GM12865 (cell line): ENCODE measurements at regions not wholly inside any gene's neighbourhood (a gene's known extent, or its start where the extent isn't known, plus 50 kb on each side); places are given as distances from the start of the nearest gene placed in this dataset.

ENCODE experiments used
- DNase-seq: peaks from one replicate; pipeline ENCODE4 v3.0.0; 2010; ENCODE audit warnings: low read depth
- H3K4me3 ChIP-seq: 2 replicates; pipeline ENCODE4 v1.5.1; 2011; ENCODE audit warnings: mild to moderate bottlenecking, low read depth, low read length, control low read depth
- TF ChIP-seq, protein P1 (sequence below): IDR thresholded peaks from 2 replicates; pipeline ENCODE4 v1.5.1; 2011; ENCODE audit warnings: low read length, control low read depth, low read depth, inconsistent platforms; ENCODE audit not compliant: insufficient read depth; ENCODE audit errors: missing control alignments

DNA sequence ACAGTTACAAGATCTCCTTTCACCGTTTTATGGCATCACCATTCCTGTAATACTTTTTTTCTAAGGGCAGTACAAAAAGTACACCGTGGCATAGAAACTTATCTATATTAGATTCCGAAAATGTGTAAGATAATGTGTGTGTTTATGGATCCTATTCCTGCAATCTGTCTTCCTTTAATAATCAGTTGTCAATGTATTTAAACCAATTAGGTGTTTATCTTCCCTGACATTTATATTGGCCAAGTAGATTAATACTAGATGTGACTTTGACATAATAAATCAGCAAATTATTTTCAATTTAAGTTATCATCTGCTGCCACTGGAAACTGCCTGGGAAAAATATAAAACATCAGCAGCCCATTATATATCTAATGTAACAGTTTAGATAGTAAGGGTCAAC, 770.3 kb upstream of the ADGRL2 start:
- TF ChIP-seq, protein P1, sequence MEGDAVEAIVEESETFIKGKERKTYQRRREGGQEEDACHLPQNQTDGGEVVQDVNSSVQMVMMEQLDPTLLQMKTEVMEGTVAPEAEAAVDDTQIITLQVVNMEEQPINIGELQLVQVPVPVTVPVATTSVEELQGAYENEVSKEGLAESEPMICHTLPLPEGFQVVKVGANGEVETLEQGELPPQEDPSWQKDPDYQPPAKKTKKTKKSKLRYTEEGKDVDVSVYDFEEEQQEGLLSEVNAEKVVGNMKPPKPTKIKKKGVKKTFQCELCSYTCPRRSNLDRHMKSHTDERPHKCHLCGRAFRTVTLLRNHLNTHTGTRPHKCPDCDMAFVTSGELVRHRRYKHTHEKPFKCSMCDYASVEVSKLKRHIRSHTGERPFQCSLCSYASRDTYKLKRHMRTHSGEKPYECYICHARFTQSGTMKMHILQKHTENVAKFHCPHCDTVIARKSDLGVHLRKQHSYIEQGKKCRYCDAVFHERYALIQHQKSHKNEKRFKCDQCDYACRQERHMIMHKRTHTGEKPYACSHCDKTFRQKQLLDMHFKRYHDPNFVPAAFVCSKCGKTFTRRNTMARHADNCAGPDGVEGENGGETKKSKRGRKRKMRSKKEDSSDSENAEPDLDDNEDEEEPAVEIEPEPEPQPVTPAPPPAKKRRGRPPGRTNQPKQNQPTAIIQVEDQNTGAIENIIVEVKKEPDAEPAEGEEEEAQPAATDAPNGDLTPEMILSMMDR = no peak
- H3K4me3 ChIP-seq = no peak overlapping the region
- no peak for DNase-seq

DNA sequence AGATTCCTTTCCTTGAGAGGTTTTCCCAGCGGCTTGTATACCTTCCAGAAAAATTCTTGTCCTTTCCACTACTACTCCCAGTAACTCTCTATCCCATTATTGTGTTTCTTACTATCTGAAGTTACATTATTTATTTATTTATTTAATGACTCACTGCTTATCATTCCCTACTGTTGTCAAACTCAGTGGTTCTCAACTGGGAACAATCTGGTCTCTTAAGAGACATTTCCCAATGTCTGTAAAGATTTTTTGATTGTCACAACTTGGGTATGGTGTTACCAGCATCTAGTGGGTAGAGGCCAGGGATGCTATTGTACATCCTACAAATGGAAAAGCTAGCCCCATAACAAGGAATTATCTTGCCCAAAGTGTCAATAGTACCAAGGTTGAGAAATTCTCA, 771.5 kb upstream of the ADGRL2 start:
- TF ChIP-seq, protein P1 = no peak
- no peak for DNase-seq
- H3K4me3 ChIP-seq = no peak overlapping the region

DNA sequence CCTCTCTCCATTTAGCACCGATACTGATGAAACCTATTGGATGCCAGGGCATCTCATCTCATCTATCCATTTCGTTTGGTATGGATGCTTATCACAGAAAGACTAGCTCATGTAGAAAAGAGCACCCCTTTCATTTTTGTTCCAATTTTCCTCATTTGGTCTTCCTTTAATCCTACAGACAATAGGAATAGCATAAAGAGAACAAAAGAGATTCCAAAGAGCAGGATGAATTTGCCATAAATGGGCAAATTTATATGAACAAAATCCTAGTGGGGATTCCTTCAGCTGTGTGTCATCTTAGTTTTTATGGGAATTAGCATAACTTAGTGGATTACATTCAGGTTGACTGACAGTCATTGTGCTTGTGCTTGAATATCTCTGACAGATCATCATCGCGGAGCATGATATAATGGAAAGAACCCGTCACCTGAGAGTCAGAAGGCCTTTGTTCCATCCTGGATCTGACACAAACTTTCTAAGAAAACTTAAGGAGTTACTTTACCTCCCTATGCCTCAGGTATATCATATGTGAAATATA, 777.5 kb upstream of the ADGRL2 start:
- TF ChIP-seq, protein P1 = no peak
- no peak for DNase-seq
- no peak overlapping the region for H3K4me3 ChIP-seq

DNA sequence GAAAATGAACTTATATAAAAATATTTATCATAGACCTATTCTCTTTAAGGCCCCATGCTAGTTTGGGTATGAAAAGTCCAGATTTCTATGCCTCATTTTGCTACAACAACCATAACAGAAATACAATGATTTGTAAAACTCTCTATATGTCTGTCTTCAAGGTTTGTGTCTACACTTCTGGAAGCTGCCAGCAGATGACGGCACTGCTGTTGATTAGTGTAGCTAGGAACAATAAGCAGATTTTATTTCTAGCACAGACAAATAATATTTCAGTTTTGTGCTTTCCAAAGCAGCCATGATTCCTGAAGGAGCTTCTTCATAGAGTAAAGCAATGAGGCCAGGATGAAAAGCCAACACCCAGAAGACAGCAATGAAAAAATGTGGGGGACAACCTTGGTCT, 779.6 kb upstream of the ADGRL2 start:
- TF ChIP-seq, protein P1 = no peak

DNA sequence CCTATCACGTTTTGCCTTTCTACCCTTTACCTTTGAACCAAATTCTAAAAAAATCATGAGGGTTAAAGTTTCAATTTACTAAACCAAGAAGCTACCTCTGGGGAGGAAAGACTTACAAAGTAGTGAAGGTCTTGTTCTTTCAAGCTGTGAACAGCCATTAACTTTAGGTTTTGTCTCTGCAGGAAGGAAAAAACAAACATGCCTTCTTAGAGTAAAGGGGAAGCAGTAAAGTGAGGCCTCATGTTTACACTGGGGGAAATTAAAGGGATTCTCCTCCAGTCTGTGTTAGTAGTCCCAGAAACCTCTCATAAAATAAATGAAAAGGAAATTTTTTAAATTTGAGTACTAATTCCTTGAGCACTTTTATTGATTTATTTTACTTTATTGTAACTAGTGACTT, 780.2 kb upstream of the ADGRL2 start:
- no peak overlapping the region for H3K4me3 ChIP-seq
- TF ChIP-seq, protein P1 = no peak
- DNase-seq = no peak

More for the DNA sequence above, 779.6 kb upstream of the ADGRL2 start:
- DNase-seq = no peak
- H3K4me3 ChIP-seq = no peak overlapping the region

DNA sequence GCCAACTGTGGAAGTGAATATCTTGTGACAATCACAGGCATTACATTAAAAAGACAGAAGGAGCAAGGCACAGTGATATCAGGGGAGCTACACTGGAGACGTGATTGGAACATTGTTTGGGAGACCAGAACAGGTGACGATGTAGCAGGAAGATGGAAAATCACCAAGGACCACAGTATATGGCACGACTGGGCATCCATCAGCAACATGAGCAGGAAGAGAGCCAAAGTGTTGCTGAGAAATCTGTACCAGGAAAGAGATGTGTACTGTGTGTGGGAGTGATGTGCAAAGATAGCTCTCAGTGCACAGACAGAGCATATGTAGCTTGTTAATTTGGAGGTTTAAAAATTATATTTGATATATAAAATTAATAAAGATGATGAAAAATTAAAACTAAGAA, 790.6 kb upstream of the ADGRL2 start:
- TF ChIP-seq, protein P1 = no peak
- DNase-seq = no peak
- H3K4me3 ChIP-seq = no peak overlapping the region

DNA sequence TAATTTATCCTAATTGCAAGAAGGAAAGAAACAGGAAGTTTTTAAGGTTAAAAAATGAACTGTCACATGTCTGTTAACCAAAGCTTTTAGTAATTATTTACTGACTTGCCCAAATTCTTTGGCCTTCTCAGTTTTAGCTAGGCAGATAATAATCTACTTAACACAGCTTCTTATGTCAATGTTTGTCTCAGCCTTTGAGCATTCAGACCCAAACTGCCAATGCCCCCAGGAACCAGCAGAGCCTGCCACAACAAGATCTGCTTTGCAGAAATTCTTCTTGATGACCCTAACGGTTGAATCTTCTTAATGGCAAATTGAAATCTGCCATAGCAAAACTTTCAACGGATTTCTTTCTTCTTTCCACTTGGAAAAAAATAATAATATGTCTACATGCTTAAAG, 792.4 kb upstream of the ADGRL2 start:
- TF ChIP-seq, protein P1 = no peak
- DNase-seq = no peak
- no peak overlapping the region for H3K4me3 ChIP-seq
